ENCODE measurements at regions not wholly inside any gene's neighbourhood (a gene's known extent, or its start where the extent isn't known, plus 50 kb on each side); places are given as distances from the start of the nearest gene placed in this dataset.

GRCh38 chr12:47014474-47014873 is 64.9 kb upstream of the PCED1B start:
- Mint-ChIP-seq H3K9me3 (ENCODE audit: low read depth, unreplicated experiment) (no peaks in the 10 kb centered on the region), H3K27me3 (ENCODE audit: unreplicated experiment) (no peaks in the 10 kb centered on the region), H3K4me3 (ENCODE audit: low read depth, unreplicated experiment) (no peak overlapping the region), H3K36me3 (ENCODE audit: insufficient read depth, unreplicated experiment) (no peaks in the 10 kb centered on the region), H3K27ac (ENCODE audit: unreplicated experiment) (peak overlapping the region; percentile 26), H3K4me1 (ENCODE audit: low read depth, unreplicated experiment) (peaks cover 22% of the 10 kb centered on the region)
- CTCF ChIA-PET, result no interaction called here
- no peak for TF ChIP-seq CTCF (IDR thresholded peaks at IDR 0.05; ENCODE audit: unreplicated experiment)
- DNase-seq, result peak; percentile 8
- intact Hi-C loops (cut with micrococcal nuclease; ENCODE audit: unreplicated experiment), result loop anchor here (10.0 kb wide), 1 partner anchor 190 kb away; the partner anchor contains the start of gene SLC38A4
- no TSS peak for BruUV-seq (replicated peaks)

GRCh38 chr12:47015381-47015780 is 64.0 kb upstream of the PCED1B start:
- no peak for DNase-seq
- Mint-ChIP-seq H3K4me3 (ENCODE audit: low read depth, unreplicated experiment) (no peak overlapping the region), H3K4me1 (ENCODE audit: low read depth, unreplicated experiment) (peaks cover 22% of the 10 kb centered on the region), H3K36me3 (ENCODE audit: insufficient read depth, unreplicated experiment) (no peaks in the 10 kb centered on the region), H3K9me3 (ENCODE audit: low read depth, unreplicated experiment) (no peaks in the 10 kb centered on the region), H3K27ac (ENCODE audit: unreplicated experiment) (no peak overlapping the region), H3K27me3 (ENCODE audit: unreplicated experiment) (no peaks in the 10 kb centered on the region)
- TF ChIP-seq CTCF (IDR thresholded peaks at IDR 0.05; ENCODE audit: unreplicated experiment), result no peak
- CTCF ChIA-PET, result interaction anchor here (0.6 kb wide), 1 partner anchor 252 kb away, joined by 4 read pairs; no protein-coding TSS in a partner anchor
- no TSS peak for BruUV-seq (replicated peaks)
- intact Hi-C loops (cut with micrococcal nuclease; ENCODE audit: unreplicated experiment), result loop anchor here (10.0 kb wide), 1 partner anchor 191 kb away; the partner anchor contains the start of gene SLC38A4

GRCh38 chr12:47017041-47017713 is 62.2 kb upstream of the PCED1B start:
- Mint-ChIP-seq H3K4me1 (ENCODE audit: low read depth, unreplicated experiment) (peaks cover 22% of the 10 kb centered on the region), H3K9me3 (ENCODE audit: low read depth, unreplicated experiment) (no peaks in the 10 kb centered on the region), H3K36me3 (ENCODE audit: insufficient read depth, unreplicated experiment) (no peaks in the 10 kb centered on the region), H3K27me3 (ENCODE audit: unreplicated experiment) (no peaks in the 10 kb centered on the region), H3K4me3 (ENCODE audit: low read depth, unreplicated experiment) (no peak overlapping the region), H3K27ac (ENCODE audit: unreplicated experiment) (no peak overlapping the region)
- no peak for DNase-seq
- no peak for TF ChIP-seq CTCF (IDR thresholded peaks at IDR 0.05; ENCODE audit: unreplicated experiment)
- CTCF ChIA-PET, result no interaction called here
- intact Hi-C loops (cut with micrococcal nuclease; ENCODE audit: unreplicated experiment), result loop anchor here (10.0 kb wide), 1 partner anchor 192 kb away; the partner anchor contains the start of gene SLC38A4
- no TSS peak for BruUV-seq (replicated peaks)

- no peak for DNase-seq
- Mint-ChIP-seq H3K9me3 (ENCODE audit: low read depth, unreplicated experiment) (no peaks in the 10 kb centered on the region), H3K27me3 (ENCODE audit: unreplicated experiment) (no peaks in the 10 kb centered on the region), H3K36me3 (ENCODE audit: insufficient read depth, unreplicated experiment) (no peaks in the 10 kb centered on the region), H3K4me3 (ENCODE audit: low read depth, unreplicated experiment) (no peak overlapping the region), H3K4me1 (ENCODE audit: low read depth, unreplicated experiment) (peaks cover 30% of the 10 kb centered on the region), H3K27ac (ENCODE audit: unreplicated experiment) (no peak overlapping the region)
- CTCF ChIA-PET, result no interaction called here
- no peak for TF ChIP-seq CTCF (IDR thresholded peaks at IDR 0.05; ENCODE audit: unreplicated experiment)
- intact Hi-C loops (cut with micrococcal nuclease; ENCODE audit: unreplicated experiment), result loop anchor here (10.0 kb wide), 1 partner anchor 193 kb away; the partner anchor contains the start of gene SLC38A4
- no TSS peak for BruUV-seq (replicated peaks)
Observed at GRCh38 chr12:47017901-47018475, 61.4 kb upstream of the PCED1B start.
